ENCODE measurements at regions not wholly inside any gene's neighbourhood (a gene's known extent, or its start where the extent isn't known, plus 50 kb on each side); places are given as distances from the start of the nearest gene placed in this dataset.

- no peak overlapping the region for H3K56ac ChIP-seq (ENCODE audit: insufficient read length, low read depth, low read length)
- H4K91ac ChIP-seq (ENCODE audit: insufficient read length, low read depth, low read length) = no peak overlapping the region
- Mint-ChIP-seq H3K4me3 (no peak overlapping the region), H3K4me1 (no peaks in the 10 kb centered on the region), H3K9me3 (peaks cover 6% of the 10 kb centered on the region in 2 experiments; a peak in 3 of 5 replicates), H3K36me3 (ENCODE audit: insufficient read depth in 1 of 3, low read depth in 3 of 3) (no peaks in the 10 kb centered on the region; a peak in 1 of 7 replicates), H3K27ac (no peak overlapping the region), H3K27me3 (ENCODE audit: low read depth) (no peaks in the 10 kb centered on the region)
- no peak overlapping the region for H3K9ac ChIP-seq (ENCODE audit: extremely low read depth, insufficient read length, low read length)
- no peak overlapping the region for H3K18ac ChIP-seq (ENCODE audit: insufficient read length, low read depth, low read length)
- TF ChIP-seq CTCF (conservative IDR thresholded peaks at IDR 0.05) = no peak
- H2BK120ac ChIP-seq (ENCODE audit: low read depth, low read length, poor library complexity, severe bottlenecking) = no peak overlapping the region
- WGBS (ENCODE audit: extremely low coverage, insufficient read length, low lambda C conversion rate) = no CpG with 5 or more reads among the region's 1 CpG
- H3K27me3 ChIP-seq (ENCODE audit: insufficient read depth, low read length) = no peaks in the 10 kb centered on the region
- H3K23ac ChIP-seq (ENCODE audit: insufficient read length, low read depth, low read length) = no peak overlapping the region
- no peak overlapping the region for H2AK5ac ChIP-seq (ENCODE audit: insufficient read length, low read length)
- no peak overlapping the region for H3K14ac ChIP-seq (ENCODE audit: insufficient read depth, low read length)
- H2BK5ac ChIP-seq (ENCODE audit: insufficient read length, low read length) = no peak overlapping the region
- H3K79me2 ChIP-seq (ENCODE audit: insufficient read depth, low read length) = no peaks in the 10 kb centered on the region
- H2BK20ac ChIP-seq (ENCODE audit: low read depth, low read length, poor library complexity, severe bottlenecking) = no peak overlapping the region
- no peak overlapping the region for H3K27ac ChIP-seq (ENCODE audit: insufficient read length, low read depth, low read length)
- H3K79me1 ChIP-seq (ENCODE audit: insufficient read depth, low read depth, low read length, poor library complexity, severe bottlenecking) = no peaks in the 10 kb centered on the region
- no peak overlapping the region for H2BK12ac ChIP-seq (ENCODE audit: insufficient read length, low read depth, low read length)
- H3K23me2 ChIP-seq (ENCODE audit: insufficient read length, low read depth, low read length, poor library complexity, severe bottlenecking) = no peaks in the 10 kb centered on the region
- no peak overlapping the region for H4K8ac ChIP-seq (replicated peaks; ENCODE audit: insufficient read length, low read depth, low read length)
- no peaks in the 10 kb centered on the region for H3K4me1 ChIP-seq (ENCODE audit: insufficient read depth, low read length)
- no peaks in the 10 kb centered on the region for H3K9me3 ChIP-seq (ENCODE audit: control insufficient read depth, low read depth, low read length)
- H4K5ac ChIP-seq (ENCODE audit: insufficient read length, low read depth, low read length) = no peak overlapping the region
- no peaks in the 10 kb centered on the region for H4K20me1 ChIP-seq (ENCODE audit: control insufficient read depth, insufficient read depth, insufficient read length)
- H3T11ph ChIP-seq (ENCODE audit: low read length) = no peak overlapping the region
- H3K4ac ChIP-seq (ENCODE audit: low read depth, low read length) = no peak overlapping the region
- H2AFZ ChIP-seq (ENCODE audit: low read length) = no peak overlapping the region
- H2BK15ac ChIP-seq (ENCODE audit: low read depth, low read length) = no peak overlapping the region
- no peak for DNase-seq
- no peak overlapping the region for H3K4me2 ChIP-seq (ENCODE audit: insufficient read depth, insufficient read length, low read length)
Observed at GRCh38 chr1:191022856-191023255, 545.2 kb upstream of the BRINP3 start.
